NCI-H146 treated with DMSO at 0.1 percent for 48 hours (cell line): ENCODE measurements at regions not wholly inside any gene's neighbourhood (a gene's known extent, or its start where the extent isn't known, plus 50 kb on each side); places are given as distances from the start of the nearest gene placed in this dataset.

Experiments used
- DNase-seq: peaks from one replicate; lab custom pipeline; 2025; ENCODE audit not compliant: unreplicated experiment; lab: John Stamatoyannopoulos, UW

DNA sequence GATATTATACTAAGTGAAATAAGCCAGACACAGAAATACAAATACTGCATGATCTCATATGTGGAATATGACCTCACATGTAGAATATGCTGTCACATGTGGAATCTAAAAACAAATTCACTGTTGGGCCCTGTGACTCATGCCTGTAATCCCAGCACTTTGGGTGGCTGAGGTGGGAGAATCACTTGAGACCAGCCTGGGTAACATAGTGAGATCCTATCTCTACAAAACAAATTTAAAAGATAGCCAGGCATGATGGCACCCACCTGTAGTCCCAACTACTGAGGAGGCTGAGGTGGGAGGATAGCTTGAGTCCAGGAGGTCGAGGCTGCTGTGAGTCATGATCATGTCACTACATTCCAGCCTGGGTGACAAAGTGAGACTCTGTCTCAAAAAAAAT, 160.3 kb downstream of the PTEN start:
- no peak for DNase-seq

DNA sequence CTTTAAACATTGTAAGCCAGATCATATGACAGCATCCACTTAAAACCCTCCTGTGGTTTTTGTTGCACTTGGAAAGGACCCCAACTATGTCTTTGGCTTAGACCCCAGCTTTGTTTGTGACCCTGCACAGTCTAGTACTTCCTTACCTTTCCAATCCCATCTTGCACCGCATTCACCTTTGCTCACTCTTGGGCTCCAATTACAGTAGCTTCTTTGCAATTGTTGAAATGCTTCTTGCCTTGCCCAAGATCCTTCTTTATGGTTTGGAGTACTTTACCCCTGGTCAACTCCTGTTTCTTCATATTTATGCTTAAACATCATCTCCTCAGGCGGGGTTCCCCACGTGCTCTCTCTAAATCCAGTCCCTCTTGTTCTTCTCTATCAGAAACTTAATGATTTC, 162.6 kb downstream of the PTEN start:
- no peak for DNase-seq

- DNase-seq = no peak
Measured at GRCh38 chr10:88027570-88027969, 164.1 kb downstream of the PTEN start.

DNA sequence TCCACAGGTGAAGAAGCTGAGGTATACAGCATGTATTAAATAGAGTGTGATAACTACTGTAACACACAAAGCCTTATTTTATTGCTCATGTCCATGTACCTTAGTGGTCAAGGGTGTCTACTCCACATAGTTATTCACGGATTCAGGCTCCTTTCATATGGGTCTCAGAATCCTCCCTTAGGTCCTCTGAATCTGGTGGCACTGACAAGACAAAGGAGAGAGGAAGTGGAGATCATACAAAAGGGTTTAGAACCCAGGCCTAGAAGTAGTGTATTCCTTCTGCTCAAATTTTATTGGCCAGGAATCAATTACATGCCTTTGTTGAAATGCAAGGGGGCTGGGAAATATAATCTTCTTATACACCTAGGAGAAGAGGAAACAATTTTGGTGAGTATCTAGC, 164.6 kb downstream of the PTEN start:
- no peak for DNase-seq

DNA sequence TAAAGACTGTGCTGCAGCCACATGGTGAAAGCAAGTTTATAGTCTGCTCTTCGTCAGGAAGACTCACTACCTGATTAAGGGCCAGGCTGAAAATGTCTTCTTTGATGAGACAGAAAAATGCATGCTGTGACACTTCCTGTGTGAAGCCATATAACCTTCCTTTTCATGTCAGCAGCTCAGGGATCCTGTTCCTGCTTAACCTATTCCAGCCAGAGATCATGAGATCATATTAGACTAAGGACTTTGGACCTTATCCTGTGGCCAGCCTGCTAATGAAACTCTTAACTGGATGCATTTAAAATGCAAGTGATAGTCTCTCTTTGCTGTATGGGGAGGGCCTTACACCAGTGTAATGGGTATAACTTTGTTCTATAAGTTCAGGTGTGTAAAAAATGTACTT, 165.2 kb downstream of the PTEN start:
- peak; percentile 25 for DNase-seq

DNA sequence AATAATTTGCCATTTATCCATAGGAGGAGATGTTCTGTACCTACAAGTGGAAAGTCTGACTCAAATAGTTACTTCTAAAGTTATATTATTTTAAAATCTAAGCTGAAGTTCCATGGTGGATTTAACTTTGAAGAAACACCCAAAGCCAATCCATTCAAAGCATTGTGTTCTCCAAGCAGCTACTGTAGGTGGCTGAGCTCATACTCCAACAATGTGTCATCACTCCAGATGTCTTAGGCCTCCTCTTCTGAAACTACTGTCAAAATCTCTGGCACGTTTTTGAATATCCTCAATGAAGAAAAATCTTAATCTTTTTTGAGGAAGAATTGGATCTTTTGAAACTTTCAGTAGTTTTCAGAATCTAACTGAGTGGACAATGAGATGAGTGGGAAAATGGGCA, 169.1 kb downstream of the PTEN start:
- no peak for DNase-seq

- DNase-seq = no peak
Measured at GRCh38 chr10:88033385-88033784, 170.0 kb downstream of the PTEN start.

GRCh38 chr10:88033793-88034192, 170.4 kb downstream of the PTEN start:
- DNase-seq = no peak

GRCh38 chr10:88036126-88036525, 172.7 kb downstream of the PTEN start:
- DNase-seq = no peak

GRCh38 chr10:88037623-88038022, 174.2 kb downstream of the PTEN start:
- DNase-seq = no peak

GRCh38 chr10:88038268-88038667, 174.8 kb downstream of the PTEN start:
- DNase-seq = no peak

DNA sequence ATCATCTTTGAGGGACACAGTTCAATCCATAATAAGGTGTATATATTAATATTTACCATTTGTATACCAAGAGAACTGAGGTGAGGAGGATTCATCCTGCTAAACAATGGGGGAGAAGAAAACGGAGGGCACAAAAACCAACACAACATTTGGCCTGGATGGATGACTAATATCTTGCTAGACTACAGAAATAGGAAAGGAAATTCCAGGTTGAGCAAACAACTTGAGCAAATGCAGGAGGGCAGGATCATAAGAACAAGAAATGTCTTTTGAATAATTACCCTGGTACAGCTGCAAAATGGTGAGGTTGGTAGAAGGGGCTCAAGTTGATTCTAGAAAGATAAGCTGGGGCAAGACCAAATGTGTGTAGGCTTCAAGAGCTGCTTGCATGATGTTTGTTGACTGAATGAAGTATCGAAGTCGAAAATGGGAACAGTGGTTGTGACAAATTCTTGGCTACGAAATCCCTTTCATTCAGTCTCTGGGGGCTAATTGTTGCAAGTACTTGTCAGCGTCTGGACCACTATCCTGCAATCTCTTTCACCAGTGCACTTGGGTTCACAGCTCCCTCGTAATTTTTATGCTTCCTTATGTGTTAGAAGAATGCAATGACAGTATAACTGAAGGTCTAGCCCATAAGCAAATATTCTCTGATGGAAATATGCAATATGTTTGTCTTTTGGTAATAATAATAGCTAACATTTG, 176.2 kb downstream of the PTEN start:
- DNase-seq = no peak

DNA sequence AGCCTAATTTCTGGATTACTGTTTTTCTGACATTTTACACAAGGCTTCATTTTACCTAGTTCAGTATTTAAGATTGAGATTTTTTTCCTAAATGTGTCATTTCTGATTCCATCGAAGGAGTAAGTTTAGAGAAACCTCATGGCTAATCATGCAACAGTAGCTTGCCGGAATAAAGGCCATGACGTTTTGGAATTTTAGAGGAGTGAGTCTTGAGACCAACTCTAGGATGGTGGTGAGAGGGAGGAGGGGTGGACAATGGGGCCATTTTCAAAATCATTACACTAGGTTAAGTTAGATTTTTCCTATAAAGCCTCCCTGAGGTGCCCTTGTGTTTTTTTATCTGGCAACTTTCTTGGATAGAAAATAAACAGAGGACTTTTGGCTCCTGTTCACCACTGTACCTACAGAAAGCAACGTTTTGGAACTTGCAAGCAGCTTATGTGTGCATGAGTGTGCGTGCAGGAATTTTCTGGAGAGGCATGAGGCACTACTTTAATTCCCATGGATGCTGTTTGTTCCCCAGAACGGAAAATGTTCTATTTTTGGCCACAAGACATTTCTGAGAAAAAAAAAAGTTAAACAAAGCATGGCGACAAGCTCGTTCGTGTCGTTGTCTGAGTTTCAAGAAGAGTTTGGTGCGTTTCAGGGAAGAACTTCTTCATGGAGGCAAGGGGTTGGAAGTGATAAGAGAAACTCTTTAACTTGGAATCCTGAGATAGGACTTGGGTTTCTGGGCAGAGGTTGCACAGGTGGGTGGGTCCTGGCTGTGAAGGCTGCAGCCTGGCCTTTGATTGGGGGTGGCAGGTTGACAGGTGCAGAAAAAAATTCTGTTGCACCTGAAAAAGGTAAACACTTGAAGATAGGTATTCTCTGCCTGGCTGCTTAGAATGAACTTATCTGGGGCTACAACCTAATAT, 178.1 kb downstream of the PTEN start:
- no peak for DNase-seq

DNA sequence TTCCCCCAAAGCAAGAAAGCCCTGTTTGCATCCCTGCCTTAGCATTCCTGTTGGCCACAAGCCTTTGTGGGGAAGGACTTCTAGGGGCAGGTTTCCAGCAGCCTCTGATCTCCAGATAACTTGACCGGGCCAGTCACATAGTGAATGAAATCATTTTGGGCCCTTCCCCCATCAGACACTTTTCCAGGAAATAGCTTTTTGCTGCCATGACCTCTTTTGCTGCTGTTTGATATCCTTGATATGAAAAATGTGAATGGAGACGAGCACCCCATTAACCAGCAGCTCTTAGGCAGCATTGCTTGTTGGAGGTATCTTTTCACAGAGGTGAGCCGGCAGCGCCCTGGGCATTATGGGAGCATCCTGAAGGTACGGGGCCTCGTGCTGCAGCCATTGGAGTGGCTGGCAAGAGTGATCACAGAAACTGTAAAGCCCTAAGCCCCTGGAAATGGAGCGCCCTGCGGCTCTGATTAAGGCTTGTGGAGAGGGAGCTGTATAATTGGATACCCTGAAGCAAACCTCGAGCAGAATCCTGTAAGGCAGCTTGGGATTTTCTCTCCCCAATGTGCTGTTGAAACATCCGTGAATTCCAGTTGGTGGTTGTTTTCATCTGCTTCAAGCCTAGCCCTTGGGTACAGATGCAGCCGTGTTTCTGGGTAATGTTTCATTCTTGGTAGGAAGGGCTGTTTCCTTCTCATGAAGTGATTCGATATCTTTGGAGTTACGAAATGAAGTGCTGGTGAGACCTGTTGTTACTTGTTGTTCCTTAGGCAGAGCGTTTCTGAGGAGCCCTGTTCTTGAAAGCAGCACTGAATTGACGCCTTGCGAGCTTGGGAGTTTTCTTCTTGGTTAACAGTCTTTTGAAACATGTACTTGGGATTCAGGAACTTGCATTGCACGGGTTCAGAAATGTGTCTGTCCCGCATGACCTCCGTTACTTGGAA, 179.0 kb downstream of the PTEN start:
- no peak for DNase-seq

- DNase-seq = no peak
Measured at GRCh38 chr10:88045096-88045495, 181.7 kb downstream of the PTEN start.

DNA sequence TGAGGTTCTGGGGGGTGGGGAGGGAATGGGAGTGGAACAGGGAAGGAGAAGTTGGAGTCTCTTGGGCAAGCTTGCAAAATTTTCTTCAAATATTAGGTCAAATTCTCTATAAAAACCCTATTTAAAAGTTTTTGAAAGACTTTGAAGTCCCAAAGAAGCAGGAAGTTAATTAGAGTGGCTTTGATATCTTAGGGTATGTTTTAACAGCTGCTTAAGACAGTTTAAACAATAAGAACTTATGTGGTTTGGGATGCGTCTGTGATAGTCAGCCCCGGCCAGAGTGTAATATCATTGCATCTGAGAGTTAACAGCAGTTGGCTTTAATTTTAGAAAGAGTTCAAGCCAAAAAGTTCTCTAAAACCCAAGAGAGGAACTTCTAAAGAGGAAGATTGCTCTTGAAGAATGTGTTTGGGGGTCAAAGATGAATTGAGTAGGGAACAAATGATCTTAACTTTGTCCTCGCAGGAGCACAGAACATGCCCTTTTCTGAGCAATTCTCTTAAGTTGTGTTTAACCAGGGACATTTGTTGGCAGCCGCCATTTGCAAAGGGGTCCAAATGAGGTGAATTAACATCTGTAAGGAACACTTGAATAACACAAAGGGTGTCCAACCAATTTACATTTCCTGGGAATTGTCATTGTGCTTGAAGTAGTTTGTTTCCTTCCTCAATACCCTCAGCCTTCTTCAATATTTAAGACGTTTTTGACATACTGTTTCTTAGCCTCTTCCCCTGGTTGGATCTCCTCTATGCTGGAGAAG, 182.4 kb downstream of the PTEN start:
- DNase-seq = no peak

DNA sequence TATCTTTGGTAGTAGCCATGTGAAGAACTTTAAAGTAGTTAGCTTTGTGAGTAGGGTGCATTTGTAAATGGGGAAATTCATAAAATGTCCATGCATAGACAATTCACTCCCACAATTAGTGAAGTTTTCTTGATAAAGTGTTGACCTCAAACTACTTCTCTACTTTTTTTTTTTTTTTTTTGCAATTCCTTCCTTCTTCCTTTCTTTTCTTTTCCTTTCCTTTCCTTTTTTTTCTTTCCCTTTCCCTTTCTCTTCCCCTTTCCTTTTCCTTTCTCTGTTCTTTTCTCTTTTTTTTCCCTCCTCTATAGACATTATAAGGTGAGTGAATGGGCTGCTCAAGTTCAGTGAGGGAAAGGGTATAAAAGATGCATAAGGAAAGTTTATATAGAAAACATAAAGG, 184.2 kb downstream of the PTEN start:
- DNase-seq = no peak

- DNase-seq = no peak
Measured at GRCh38 chr10:88048312-88048711, 184.9 kb downstream of the PTEN start.

DNA sequence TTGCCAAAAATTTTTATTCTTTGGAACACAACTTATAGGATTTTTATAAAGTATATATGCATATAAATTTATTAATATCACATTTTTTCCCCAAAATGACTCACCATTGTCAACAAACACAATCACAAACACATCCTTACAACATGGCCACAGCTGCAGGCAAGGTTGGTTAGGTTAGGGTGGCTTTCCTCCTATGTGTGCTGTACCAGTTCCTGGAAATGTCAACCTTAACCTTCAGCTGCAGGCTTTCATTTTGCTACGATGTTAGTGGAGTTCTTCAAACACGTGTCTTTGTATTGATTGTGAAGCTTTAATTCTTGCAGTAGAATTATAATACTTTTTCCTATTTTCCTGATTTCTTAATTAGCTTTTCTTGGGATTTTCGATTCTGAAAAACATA, 185.8 kb downstream of the PTEN start:
- DNase-seq = no peak

DNA sequence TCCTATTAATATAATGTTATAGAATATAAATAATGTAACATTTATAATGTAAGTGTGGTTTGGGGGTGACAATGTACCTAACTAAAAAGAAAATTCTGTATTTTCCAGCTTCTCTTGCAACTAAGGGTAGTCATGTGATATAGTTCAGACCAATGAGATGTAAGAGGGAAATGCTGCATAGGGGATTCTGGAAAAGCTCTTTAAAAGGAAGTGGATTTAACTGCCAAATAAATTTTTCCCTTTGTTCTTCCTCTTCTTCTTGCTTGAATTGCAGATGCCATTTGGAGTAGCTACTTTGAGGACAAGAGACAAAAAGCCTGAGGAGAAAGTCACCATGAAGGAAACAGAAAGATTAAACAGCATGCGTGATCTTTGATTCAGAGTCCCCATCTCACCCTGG, 194.3 kb downstream of the PTEN start:
- DNase-seq = no peak

- no peak for DNase-seq
Measured at GRCh38 chr10:88058750-88059149, 195.3 kb downstream of the PTEN start.
